ENCODE measurements at regions not wholly inside any gene's neighbourhood (a gene's known extent, or its start where the extent isn't known, plus 50 kb on each side); places are given as distances from the start of the nearest gene placed in this dataset.
"Not testable (repeated sequence)": the region's sequence is repeated elsewhere in the genome, so short reads cannot be mapped to it uniquely, and the experiment has no call there.

DNA sequence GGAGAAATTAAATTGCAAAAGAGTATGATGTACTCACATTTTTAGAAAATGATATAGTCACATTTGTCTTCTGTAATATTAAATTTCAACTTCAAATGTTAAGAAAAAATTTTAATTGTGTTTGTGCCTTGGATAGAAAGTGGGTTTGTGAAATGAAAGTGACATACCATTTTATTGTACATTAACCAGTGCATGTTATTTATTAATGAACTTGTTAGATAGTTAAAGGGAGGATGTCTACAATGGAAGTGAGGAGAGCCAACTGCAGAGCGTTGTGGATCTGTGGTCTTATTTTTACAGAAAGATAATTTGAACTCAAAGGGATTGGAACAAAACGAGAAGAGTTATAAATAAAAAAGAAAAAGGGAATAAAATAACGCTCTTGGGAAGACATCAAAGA is 291.7 kb downstream of the ARL4A start:
- DNase-seq (ENCODE audit: low spot score) (no peak), ATAC-seq (peak; percentile 80)

- no peak for DNase-seq (ENCODE audit: low spot score)
- peak; percentile 38 for ATAC-seq
These were observed 294.7 kb downstream of the ARL4A start for GRCh38 chr7:12982178-12982577.

GRCh38 chr7:12984117-12984516 is 296.7 kb downstream of the ARL4A start:
- peak; percentile 54 for ATAC-seq
- DNase-seq (ENCODE audit: low spot score), result no peak

DNA sequence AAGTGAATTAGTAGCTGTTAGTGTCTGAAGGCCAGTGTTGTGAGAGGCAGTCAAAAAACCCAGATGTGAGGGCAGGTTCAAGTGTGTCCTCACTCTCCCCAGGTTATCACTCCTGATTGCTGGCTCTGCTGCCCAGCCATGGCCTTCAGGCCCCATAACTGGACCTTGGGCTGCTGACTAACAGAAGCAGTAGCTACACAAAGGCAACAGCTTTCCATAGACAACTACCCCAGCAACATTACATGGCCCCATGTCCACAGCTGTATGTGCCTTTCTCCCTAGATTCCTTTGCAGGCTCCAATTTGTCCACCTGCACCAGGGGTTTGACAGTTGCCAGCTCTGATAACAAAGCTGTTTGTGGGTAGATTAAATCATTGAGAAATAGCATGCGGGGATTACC is 297.8 kb downstream of the ARL4A start:
- DNase-seq (ENCODE audit: low spot score) (no peak), ATAC-seq (peak; percentile 32)

GRCh38 chr7:12985752-12986151 is 298.3 kb downstream of the ARL4A start:
- no peak for ATAC-seq
- no peak for DNase-seq (ENCODE audit: low spot score)

- DNase-seq (ENCODE audit: low spot score) (no peak), ATAC-seq (no peak)
These were observed 299.8 kb downstream of the ARL4A start for GRCh38 chr7:12987238-12987637.

DNA sequence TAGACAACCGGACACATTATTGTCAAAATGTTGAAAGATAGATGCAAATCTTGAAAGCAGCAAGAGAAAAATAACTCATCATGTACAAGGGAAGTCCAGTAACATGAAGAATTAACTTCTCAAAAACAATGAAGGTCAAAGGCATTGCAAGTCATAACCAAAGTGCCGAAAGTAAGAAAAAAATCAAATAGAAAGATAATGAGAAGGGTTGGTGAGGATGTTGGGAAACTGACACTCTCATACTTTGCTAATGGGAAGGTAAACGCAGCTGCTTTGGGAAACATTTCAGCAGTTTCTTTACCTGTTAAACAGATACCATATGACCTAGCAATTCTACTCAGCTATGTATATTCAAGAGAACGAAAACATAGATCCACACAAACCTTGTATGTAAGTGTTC is 303.0 kb downstream of the ARL4A start:
- DNase-seq (ENCODE audit: low spot score) (no peak), ATAC-seq (no peak)

DNA sequence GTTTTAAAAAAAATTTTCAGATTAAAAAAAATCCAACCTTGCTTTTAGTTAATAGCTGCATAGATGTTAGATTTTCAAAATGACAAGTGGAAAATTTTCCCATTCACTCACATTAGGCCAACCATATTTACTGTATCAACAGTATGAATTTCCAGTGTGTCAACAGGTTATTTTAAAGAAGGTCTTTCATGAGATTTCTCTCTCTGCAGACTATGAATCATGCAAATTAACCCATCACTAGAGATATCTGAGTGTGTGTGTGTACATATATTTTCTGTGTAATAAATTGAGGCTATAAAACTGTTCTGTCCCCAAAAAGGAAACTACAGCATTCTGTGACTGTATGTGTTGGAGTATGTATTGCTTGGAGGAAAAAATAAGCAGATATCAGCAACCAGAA is 305.6 kb downstream of the ARL4A start:
- ATAC-seq (no peak), DNase-seq (ENCODE audit: low spot score) (no peak)

DNA sequence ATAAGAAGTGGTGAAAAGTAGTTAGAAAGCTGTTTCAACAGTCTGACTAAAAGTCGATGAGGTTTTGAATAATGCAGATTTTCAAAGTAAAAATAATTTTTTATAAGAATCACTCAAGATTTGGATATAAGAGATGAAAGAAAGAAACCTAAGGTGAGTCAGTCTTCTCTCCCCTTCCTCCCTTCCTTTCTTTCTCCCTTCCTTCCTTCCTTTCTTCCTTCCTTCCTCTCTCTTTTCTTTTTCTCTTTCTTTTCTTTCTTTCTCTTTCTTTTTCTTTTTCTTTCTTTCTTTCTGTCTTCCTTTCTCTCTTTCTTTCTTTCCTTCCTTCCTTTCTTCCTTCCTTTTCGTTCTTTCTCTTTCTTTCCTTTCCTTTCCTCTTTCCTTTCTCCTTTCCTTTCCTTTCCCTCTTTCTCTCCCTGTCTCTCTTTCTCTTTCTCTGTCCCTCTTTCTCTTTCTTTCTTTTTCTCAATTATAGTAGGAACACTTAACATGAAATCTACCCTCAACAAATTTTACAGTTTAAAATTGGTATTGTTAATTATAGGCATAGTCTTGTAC is 308.6 kb downstream of the ARL4A start:
- DNase-seq (ENCODE audit: low spot score) (no peak), ATAC-seq (no peak)

DNA sequence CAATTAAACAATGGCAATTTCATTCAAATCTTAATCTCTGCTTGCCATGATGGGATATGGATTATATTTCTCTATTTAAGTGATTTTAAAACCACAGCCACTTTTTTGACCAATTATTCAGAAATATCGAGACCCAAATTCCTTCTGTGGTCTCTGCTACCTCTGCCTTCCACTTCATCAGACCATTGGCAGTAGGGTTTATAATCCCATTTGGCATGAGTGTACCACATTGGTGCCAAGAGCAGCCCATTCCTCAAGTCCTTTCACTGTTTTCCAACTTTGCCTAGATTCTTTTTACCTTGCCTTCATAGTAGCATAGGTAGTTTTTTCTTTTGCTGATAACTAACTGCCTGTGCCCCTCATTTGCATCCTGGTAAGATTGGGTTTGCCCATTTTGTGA is 319.9 kb downstream of the ARL4A start:
- ATAC-seq, result no peak
- no peak for DNase-seq (ENCODE audit: low spot score)

- ATAC-seq, result no peak
- DNase-seq (ENCODE audit: low spot score), result no peak
These were observed 322.1 kb downstream of the ARL4A start for GRCh38 chr7:13009517-13009916.

DNA sequence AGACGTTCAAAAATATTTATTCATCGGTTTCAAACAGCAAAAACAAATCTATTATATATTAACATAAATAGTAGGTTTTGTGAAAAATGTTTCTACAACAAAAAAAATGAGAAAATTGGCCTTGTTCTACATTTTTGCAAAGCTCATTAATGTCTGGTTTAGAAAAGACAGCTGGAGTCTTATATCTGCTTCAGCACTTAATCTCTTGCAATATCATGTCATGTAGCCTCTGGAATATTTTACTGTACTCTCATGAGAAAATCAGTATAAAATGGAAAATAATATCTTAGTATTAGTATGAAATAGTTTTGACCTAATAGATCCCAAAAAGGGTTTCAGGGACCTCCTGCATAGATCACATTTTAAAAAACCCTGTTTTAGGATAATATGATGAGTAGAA is 326.6 kb downstream of the ARL4A start:
- ATAC-seq (no peak), DNase-seq (ENCODE audit: low spot score) (no peak)

DNA sequence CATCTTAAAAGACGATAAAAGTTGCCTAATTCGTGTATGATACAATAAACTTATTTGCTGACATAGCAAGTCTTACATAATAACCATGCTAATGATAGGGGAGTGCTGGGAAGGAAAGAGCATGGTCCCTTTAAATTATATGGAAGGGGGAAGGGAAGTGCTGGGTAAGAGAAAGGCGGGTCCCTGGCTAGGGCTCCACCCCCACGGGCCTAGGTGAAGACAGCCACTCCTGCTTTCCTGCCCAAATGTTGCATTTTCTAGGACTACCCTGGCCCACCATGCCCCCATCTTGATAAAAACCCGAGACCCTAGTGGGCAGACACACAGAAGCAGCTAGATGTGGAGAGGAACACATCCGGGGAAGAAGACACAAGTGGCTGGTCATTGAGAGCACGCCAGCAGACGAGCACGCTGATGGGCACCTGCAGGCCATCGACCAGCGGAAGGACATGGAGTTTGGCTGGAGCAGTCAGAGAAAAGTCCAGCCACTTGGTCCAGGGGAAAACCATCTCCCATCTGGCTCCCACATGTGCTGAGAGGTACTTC is 328.7 kb downstream of the ARL4A start:
- DNase-seq (ENCODE audit: low spot score) (no peak), ATAC-seq (no peak)

DNA sequence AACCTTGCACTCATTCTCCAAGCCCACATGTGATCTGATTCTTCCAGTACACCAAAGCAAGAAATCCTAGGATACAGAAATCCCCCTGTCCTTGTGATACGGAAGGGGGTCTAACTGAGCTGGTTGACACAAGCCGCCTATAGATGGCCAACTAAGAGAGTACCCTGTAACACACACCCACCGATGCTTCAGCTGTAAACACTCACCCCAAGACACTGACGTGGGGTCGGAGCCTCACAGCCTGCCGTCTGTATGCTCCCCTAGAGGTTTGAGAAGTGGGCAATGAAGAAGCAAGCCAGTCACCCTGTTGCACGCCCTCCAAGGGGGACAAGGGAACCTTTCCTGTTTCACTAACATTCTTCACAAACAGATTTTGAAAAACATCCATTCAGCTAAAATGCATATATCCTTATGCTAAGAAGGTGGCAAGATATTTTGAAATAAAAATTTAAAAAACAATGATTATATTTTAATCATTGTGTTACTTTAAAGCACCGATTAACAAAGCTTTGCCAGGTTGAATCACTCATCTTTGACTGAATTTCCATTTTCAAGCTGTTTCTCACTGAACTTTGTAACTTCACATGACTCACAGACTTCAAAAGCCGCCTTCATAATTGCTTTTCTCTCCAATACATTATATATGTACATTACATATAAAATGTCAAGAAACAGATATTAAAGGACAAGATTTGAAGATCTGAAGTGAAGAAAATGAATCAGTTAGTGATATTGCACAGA is 329.3 kb downstream of the ARL4A start:
- no peak for ATAC-seq
- no peak for DNase-seq (ENCODE audit: low spot score)

- ATAC-seq (no peak), DNase-seq (ENCODE audit: low spot score) (no peak)
These were observed 330.0 kb downstream of the ARL4A start for GRCh38 chr7:13017333-13017857.

GRCh38 chr7:13017881-13018280 is 330.4 kb downstream of the ARL4A start:
- ATAC-seq, result no peak
- no peak for DNase-seq (ENCODE audit: low spot score)

- ATAC-seq (no peak), DNase-seq (ENCODE audit: low spot score) (no peak)
These were observed 334.3 kb downstream of the ARL4A start for GRCh38 chr7:13021566-13022300.

DNA sequence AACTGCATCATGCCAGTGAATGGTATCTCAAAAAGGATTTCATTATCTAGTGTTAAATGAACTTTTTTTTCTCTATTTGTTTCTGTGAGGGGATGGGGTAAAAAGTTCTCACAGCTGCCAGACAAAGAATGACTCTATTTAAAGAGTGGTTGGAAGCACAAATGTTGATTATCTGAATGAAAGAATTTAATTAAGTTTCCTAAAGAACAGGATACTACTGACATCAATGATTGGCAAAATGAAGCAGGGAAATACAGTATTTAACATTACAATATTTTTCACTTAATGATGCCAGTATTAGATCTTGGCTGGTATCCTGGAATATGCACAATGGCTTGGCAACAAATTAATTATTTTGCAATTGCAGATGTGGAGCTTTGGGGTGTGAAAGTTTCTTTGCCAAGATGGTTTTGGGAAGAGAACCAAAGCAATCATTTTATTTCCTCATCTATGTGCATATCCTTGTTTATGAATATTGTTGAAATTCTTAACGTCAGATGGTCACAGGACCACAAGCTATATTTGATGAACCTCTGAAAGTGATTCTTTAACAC is 336.8 kb downstream of the ARL4A start:
- no peak for ATAC-seq

DNA sequence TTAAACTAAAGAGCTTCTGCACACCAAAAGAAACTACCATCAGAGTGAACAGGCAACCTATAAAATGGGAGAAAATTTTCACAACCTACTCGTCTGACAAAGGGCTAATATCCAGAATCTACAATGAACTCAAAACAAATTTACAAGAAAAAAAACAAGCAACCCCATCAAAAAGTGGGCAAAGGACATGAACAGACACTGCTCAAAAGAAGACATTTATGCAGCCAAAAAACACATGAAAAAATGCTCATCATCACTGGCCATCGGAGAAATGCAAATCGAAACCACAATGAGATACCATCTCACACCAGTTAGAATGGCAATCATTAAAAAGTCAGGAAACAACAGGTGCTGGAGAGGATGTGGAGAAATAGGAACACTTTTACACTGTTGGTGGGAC is 337.6 kb downstream of the ARL4A start:
- ATAC-seq; DNase-seq (ENCODE audit: low spot score): not testable (repeated sequence)

More for the DNA sequence above, 336.8 kb downstream of the ARL4A start:
- DNase-seq (ENCODE audit: low spot score), result no peak

DNA sequence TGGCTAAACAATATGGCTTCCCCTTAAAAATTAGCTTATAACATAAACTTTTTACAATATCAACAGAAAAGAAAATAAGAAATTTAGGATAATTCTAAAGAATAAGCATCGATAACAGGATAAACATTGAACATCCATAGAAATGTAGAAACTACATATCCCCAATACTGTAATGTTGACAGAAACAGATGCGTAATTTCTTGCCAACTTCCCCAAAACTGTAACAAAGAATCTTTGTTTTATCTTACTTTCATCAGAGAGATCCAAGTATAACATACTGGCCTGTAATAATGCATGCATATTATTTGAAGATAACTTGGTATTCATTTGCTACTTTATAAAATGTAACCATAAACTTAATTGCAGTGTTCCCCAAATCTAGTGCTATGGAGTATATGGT is 339.9 kb downstream of the ARL4A start:
- DNase-seq (ENCODE audit: low spot score) (no peak), ATAC-seq (no peak)

DNA sequence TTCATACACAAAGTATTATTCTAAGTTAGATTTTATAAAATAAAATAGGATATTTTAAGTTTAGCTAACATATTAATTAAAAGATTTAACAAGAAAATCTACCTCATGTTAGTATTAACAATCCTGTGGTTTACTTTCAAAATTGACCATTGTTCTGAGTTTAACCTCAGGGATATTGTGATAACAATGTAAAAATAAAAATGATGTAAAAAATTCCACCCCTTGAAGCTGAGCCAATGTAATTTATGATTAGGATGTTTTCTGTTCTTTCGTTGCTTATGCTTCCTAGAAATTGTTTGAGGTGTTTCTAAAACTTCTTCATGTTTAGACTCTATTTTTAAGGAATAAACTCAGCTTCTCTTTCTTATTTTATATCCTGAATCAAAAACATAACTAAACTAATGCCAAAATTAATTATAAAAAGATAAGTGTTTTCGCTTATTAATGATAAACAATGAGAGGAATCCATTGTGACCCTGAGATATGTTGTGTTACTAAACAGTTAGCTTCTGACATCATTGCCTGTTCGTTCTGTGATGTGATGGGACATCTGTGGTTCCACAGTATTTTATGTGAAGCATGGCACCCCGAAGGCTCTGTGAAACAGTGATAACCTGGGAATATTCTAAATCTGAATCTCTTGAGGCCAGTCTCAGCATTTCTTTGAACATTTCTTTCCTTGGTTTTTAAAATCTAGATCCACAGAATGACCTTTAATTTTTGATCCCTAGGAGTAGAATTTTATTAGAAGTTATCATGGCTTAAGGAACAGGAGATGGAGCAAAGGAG is 340.8 kb downstream of the ARL4A start:
- no peak for DNase-seq (ENCODE audit: low spot score)
- ATAC-seq, result no peak

All from left lobe of liver (tissue), 2 donors.